GM19324 (cell line): ENCODE measurements at regions not wholly inside any gene's neighbourhood (a gene's known extent, or its start where the extent isn't known, plus 50 kb on each side); places are given as distances from the start of the nearest gene placed in this dataset.

Experiments
- ATAC-seq: cut with Tn5 transposase; IDR thresholded peaks from one replicate; pipeline ENCODE4 v1.9.1; 2021; ENCODE audit warnings: mild to moderate bottlenecking, moderate library complexity; ENCODE audit not compliant: unreplicated experiment, low FRiP score

DNA sequence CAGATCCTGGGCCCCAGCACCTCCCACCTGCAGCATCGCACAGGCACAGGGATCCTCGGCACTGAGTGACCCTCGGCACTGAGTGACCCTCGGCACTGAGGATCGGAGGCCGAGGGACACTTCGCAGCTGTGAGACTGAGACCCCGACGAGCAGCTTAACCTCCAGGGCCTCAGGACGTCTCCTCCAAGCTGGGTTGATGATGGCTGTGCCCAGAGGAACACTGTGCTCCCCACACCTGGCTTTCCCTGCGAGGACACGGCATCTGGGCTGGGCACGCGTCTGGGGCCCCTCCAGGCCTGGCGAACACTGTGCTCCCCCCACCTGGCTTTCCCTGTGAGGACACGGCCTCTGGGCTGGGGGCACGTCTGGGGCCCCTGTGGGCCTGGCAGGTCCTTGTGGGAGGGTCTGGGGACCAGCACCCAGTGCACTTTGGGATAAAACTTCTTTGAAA is 158.3 kb upstream of the PPP2R2D start:
- no peak for ATAC-seq

DNA sequence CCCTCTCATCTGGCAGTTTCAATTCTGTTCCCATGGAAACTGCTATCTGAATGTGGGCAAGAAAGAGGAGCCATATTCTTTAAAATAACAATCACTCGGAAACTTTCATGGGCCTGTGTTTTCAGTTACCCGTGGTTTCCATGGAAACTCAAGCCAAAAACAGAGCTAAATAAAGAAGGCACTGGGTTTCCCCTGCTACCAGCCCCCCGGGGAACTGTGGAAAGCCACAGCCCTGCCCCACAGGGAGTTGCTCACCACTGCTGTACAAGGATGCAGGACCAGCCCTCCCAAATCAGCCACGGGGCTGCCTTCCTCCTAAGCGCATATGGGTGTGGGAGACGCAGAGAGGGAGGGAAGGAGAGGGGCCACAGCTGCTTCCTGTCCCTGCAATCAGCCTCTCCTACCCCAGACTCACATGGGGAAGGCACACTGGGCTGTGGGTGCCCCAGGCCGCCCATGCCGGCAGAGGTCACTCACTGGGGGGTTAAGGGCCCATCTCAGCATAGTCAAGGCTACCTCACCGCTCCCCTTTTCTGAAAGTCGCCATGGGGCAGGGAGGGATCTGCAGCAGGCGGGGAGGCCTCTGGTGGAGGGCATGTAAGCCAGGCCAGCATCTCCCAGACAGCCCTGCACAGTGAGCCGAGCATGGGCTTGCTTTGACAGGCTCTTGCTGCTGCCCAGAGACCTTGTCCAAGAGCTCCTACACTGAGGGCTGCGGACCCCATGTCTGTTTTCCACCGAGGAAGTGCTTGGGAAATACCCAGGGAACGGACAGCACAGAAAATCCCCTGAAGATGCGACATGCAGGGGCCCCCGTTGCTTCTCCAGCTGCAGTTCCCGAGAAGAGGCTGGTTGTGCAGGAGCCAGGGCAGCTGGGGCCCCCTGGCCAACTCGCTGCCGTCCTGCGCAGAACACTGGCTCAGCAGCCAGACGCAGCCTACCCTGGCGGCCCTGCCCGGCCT is 157.3 kb upstream of the PPP2R2D start:
- ATAC-seq = no peak

DNA sequence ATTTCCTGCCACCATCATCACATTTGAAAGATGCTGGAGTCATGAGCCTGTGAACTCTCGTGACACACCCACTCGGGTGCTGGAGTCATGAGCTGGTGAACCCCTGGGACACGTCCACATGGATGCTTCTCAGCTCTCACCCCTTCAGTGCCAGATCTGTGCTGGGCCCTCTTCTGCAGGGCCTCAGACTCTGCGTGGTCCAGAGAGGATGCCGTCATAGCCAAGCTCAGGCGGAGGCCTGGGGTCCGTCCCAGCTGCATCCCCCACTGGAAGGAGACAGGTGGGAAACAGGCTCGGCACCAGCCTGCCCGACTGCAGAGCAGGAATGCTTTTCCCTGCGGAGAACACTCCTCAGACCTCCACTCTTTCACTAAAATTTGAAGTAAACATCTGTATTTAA is 156.5 kb upstream of the PPP2R2D start:
- no peak for ATAC-seq

DNA sequence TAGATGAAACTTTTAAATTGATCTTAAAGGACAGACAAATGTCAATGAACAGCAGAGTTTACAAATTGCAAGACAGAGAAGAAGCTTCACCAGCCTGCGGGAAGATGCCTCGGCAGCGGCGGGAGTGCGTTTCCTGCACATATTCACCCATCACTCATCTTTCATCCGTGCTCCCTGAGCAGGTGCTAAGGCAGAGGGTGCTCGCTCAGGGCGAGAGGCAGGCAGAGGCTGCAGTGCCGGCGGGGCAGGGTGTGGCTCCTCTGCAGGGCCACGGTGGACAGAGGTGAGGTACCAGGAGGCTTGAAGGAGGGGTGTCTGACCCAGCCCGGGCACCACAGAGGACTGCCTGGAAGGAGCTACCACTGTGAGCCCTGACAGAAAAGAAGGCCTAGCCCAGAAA is 155.2 kb upstream of the PPP2R2D start:
- no peak for ATAC-seq

DNA sequence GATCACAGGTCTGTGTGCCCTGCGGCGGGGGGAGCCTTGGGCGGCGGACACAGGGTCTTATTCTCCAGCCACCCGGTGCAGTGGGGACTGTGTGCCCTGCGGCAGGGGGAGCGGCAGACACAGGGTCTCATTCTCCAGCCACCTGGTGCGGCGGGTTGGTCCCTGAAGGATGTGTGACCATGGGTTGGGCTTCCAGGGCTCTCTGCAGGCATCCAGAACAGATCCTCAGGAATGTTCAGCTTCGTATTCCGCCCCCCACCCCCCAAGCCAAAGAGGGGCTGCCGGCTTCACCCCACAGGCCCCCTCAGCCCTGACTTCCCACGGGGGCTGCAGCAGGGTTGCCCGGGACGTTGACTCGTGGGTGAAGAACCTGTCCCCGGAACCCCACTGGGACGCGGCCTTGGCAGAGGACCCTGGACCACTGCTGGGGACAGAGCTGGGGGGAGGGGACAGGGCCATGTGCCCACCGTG is 154.5 kb upstream of the PPP2R2D start:
- ATAC-seq = no peak

DNA sequence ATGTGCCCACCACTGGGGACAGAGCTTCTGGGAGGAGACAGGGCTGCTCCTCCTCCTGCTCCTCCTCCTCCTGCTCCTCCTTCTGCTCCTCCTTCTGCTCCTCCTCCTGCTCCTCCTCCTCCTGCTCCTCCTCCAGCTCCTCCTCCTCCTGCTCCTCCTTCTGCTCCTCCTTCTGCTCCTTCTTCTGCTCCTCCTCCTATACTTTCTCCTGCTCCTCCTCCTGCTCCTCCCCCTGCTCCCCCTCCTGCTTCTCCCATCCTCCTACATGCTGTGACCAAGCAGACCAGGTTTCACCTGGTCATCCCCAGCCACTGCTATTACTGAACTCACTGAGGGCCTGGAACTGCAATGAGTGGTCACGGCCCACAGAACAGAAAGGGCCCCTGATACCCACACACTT is 154.0 kb upstream of the PPP2R2D start:
- no peak for ATAC-seq

DNA sequence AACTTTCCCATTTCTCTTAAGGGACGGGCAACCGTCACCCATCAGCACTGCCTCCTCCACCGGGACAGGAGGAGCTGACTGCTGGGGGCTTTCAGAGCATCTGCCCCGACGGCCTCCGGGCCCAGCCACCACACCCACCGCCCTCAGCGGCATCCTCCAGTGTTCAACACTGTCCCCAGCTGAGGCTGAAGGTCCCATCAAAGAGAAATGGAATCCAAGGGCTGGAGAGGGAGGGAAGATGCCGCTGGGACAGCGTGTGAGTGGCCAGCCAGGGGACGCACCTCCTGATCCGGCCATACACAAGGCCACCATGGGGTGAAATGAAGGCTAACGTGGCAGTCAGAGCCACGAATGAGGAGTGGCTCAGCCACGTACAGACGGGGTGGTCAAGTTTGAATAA is 153.6 kb upstream of the PPP2R2D start:
- no peak for ATAC-seq

DNA sequence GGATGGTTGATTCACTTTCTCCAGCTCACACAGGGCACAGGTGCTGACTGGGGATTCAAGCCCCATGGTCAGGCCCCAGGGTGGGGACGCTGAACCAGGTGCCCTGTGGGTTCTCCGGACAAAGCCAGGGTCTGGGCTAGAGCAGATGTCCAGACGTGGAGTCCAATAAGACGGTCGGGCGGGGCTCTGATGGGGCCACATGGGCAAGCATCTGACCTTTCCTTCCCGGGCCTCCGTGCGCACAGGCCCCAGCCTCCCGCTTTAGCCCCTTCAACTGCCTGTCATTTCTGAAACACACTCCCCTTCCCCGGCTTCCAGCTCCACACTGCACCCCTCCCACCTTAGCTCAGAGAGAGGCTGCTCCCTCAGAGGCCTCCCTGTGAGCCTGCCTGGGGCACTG is 153.0 kb upstream of the PPP2R2D start:
- no peak for ATAC-seq

DNA sequence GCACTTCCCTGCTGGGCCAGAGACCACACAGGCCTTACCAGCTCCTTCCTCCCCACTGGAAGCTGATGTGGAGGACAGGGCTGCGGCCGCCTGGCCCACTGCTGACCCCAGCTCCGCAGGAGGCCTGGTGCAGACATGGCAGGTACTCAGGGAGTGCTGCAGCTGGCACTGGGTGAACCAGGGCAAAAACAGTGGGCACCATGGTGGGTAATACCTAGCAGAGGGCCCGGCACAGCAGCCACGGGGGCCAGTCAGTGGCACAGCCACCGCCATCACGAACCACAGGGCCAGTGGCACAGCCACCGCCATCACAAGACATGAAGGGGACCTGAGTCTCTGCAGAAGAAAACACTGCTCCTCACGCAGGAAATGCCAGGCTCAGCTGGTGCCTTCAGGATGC is 152.6 kb upstream of the PPP2R2D start:
- no peak for ATAC-seq

DNA sequence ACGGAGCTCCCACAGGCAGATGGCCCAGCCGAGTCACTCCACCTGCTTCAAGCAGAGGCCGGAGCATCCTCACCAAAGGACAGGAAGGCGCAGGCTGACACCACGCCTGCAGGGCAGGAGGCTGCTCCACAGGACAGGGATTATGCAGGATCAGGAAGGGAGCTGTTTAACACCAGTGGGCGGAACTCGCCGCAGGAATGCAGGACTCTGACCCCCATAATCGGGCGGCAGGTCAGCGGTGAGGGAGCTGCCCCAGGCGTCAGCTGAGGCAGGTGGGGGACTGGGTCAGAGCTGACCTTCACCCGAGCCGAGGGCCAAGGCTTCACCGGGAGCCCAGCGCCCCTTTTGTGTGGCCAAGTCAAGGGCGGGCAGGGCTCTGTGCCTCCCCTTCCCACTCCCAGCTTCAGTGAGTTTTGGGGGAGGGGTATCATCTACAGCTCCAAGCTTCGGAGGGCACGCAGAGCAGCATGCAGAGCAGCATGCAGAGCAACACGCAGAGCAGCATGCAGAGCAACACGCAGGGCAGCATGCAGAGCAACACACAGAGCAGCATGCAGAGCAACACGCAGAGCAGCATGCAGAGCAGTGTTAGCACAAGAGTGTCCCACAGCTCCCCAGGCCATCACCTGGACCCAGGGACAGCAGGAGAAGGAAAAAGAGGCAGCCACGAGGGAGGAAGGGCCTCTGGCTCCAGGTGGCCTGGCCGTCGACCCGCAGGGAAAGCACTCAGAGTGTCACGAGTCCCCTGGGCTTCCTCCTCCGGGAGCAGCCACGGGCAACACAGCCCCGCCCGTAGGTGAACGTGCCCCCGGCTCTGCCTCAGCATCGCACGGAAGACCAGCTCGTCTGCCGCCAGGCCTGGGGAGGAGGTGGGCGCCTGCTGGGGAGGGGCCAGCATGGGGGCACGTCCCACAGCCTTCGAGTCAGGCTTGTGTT is 151.7 kb upstream of the PPP2R2D start:
- no peak for ATAC-seq

DNA sequence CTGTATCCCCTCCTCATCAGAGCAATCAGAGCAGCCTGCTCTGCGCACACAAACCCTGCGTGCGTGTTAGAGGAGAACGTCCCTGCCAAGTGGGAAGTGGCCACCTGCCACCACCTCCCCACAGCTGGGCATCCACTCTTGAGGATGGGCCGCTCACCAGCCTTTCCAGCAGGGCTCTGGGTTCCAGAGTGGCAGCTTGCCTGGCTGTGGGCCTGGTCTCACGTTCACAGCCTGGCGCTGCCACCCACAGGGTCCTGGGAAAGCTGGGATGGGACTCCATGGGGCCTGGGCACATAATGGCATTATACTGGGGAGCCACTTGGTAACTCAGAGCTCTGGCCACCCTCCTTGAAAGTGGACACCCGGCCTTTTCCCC is 151.1 kb upstream of the PPP2R2D start:
- ATAC-seq = no peak

DNA sequence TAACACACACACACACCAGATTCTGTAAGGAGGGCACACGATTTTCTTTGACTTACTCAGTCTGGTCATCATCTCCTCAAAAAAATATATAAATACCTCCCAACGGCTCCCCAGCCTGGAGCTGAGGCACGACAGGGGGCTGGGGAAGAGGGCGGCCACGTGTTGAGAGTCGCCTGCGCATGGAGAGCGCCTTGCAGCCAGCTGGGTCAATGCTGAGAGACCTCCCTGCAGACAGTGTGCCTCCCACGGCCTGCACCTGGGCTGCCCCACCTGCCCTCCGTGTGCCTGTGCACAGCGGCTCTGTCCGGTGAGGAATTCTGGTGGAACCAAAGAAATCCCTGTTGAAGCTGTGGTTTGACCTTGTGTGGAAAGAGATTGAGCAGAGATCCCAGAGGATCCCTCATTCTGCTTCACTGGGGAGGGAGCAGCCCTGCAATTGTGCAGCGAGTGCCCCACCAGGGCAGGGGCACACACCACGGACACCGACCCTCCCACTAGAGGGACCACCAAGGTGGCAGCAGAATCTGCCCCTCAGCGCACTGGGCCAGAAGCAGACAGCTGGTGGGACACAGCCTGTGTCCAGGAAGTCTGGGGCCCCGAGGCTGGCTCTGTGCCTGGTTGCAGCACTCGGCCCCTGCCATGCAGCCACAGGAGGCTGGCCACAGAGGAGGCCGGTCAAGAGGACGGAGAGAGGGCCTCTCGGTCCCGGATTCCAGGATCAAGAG is 150.5 kb upstream of the PPP2R2D start:
- ATAC-seq = no peak

DNA sequence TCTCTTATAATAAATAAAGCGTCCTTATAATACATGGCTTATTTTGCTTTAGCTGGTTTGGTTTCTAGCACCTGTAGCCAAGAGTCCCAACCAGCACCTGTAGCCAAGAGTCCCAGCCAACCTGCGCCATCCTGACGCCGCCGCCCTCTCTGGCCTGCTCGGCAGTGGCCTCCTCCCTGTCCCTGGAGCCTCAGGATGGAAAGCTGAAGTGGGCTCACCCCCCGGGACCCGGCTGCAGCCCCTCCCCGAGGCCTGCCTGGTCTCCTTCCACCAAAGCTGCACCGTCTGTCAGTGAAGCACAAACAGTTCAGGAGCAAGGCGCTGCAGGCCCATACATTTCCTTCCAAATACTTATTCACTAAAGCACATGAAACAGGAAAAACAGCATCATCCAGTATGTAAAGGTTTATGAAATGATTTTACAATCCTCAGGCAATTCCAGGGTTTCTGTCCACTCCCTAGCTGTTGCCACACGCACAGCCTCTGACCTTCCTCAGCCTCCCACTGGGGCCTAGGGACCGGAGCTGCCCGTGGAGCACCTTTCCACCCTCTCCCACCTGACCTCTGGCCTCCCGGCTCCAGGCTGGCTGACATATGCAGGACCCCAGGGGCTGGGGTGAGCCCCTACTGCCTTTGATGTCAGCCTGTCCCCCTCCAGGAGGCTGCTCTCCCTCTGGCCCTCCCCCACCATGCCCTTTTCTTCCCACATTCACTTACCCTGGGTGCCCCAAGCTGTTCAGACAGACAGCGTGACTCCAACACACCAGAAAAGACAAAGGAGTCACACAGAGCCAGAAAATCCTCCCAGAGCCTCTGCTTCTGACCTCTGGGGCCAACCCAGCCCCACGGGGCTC is 149.6 kb upstream of the PPP2R2D start:
- ATAC-seq = no peak

DNA sequence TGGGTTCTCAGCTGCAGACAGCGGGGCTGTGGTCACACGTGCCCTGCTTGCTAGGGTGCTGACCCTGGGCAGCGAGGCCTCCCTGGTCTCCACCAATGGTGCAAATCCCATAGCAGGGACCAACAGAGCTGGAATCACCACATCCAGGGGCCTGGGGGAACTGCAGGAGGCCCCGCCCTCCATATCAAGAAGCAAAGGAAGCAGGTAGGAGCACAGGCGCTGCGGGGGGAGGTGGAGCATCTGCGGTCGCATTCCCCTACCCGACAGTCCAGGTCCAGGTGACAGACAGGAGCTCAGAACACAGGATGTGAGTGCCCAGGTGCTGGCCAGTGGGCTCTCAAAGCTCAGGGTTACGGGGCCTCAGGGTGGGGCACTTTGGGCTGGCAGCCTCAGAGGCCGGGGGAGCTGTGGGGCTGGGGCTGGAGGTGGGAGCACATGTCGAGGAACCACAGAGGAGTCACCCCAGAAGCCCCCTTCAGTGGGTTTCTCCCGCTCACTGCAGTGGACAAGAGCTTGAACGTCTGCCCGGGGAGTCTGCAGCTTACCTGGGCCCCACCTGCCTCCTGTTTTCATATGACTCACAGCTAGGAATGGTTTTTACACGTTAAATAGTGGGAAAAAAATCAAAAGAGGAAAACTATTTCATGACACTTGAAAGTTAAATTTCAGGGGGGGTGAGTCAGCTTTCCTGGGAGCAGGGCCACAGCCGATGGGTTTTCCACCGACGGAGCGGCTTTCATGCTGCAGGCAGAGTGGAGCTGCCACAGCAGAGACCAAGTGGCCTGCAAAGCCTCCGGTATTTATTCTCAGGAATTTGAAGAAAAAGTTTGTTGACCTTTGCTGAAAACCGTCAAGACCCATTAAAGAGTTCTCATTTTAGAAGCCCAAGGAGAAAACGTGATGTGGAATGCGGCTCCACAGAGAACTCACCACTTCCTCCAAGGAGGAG is 148.7 kb upstream of the PPP2R2D start:
- no peak for ATAC-seq

DNA sequence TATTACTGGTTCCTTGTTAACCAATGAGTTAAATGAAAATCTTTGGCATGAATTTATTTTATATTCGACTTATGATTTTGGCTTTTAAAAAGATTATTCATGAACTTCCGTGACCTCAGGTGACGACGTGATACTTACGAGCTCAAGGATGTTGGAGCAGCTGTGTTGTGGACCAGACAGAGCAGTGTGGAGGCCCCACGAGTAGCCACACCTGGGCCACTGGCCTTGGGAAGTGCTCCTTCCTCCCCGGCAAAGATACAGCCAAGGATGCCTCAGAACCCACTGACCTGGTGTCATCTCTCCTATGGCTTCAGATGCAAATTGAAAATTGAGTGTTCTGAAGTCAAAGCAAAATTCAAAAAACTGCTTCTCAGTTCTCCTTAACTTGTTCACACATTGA is 147.5 kb upstream of the PPP2R2D start:
- no peak for ATAC-seq

DNA sequence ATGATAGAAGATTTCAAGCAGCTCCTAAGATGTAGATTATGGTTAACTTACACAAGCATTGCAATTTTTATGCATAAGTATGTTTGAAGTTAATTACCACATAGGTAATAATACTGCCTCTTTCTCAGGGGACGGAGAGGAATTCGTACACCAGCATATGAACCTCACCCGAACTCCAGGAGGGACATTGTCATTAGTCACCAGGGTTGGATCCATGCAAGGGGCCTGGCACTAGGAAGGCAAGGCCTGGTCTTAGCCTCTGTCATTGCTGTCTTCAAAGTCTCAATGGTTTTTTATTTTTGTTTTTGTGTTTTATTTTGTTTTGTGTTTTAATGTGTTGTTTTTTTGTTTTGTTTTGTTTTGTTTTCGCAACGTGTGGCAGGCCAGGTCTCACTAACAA is 145.6 kb upstream of the PPP2R2D start:
- ATAC-seq = no peak

DNA sequence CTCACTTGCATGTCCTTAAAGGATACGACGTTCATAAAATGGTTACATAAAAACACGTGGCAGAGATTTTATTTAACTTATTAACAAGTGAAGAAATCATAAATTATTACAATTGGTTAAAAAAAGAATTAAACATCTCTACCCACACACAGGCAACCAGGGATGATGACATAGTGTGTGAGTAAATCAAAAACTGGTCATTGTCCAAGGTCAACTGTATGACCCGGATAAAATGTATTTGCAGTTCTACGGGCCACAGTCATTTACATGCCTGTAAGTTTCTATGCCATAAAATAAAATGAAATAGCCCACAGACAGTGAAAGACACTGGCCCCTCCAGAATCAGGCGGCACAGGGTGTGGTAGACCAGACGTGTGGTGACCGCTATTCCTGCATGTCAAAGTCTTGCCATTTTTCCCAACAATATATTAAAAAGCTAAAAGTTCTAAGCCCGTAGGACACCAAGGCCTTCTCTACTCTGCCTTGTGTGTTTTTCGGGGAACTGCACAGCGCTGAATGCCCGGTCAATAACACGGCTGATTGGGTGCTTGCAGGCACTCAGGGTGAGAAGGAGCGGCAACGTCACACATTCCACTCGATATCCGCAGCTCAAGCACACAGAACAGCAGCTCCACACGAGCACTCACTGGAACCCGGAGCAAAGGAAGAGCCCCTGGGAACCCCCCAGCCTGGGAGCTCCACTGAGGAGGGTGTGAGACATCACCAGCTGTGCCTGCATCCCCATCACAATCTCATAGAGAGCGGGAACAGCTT is 143.3 kb upstream of the PPP2R2D start:
- no peak for ATAC-seq
